Loucy (cell line): ENCODE measurements at regions not wholly inside any gene's neighbourhood (a gene's known extent, or its start where the extent isn't known, plus 50 kb on each side); places are given as distances from the start of the nearest gene placed in this dataset.

Experiments
- H2AFZ ChIP-seq: fragments of 200-600 bp; sonication (generic); 2 replicates; pipeline ENCODE4 v1.6.0; 2016; ENCODE audit warnings: antibody characterized with exemption, mild to moderate bottlenecking, low read length, moderate library complexity
- H3F3A ChIP-seq: fragments of 200-600 bp; 2 replicates; pipeline ENCODE4 v1.6.0; 2016; ENCODE audit warnings: antibody characterized with exemption, low read depth, mild to moderate bottlenecking
- H3K27me3 ChIP-seq: fragments of 200-600 bp; sonication (generic); 2 replicates; pipeline ENCODE4 v1.6.1; 2014; ENCODE audit warnings: low read length, mild to moderate bottlenecking; ENCODE audit not compliant: insufficient read depth, poor library complexity, severe bottlenecking
- H3K36me3 ChIP-seq: fragments of 200-600 bp; sonication (generic); 2 replicates; pipeline ENCODE4 v1.6.1; 2016; ENCODE audit warnings: low read length; ENCODE audit not compliant: insufficient read depth
- H3K4me1 ChIP-seq: fragments of 200-600 bp; sonication (generic); 2 replicates; pipeline ENCODE4 v1.5.1; 2014; ENCODE audit warnings: low read length, mild to moderate bottlenecking; ENCODE audit not compliant: insufficient read depth, poor library complexity, severe bottlenecking
- H3K4me2 ChIP-seq: fragments of 200-600 bp; sonication (generic); 2 replicates; pipeline ENCODE4 v1.6.0; 2014; ENCODE audit warnings: antibody characterized with exemption, low read length, low read depth, mild to moderate bottlenecking; ENCODE audit not compliant: poor library complexity, severe bottlenecking
- H3K4me3 ChIP-seq: fragments of 200-600 bp; sonication (generic); 2 replicates; pipeline ENCODE4 v1.5.1; 2014; ENCODE audit warnings: low read length, mild to moderate bottlenecking, mixed read lengths; ENCODE audit not compliant: poor library complexity, severe bottlenecking
- H3K79me2 ChIP-seq: fragments of 200-600 bp; sonication (generic); 2 replicates; pipeline ENCODE4 v1.6.1; 2014; ENCODE audit warnings: low read length; ENCODE audit not compliant: insufficient read depth
- H3K9ac ChIP-seq: fragments of 200-600 bp; sonication (generic); 2 replicates; pipeline ENCODE4 v1.6.0; 2014; ENCODE audit warnings: mild to moderate bottlenecking, low read depth, low read length, moderate library complexity; ENCODE audit not compliant: poor library complexity, severe bottlenecking
- H3K9me2 ChIP-seq: fragments of 200-600 bp; sonication (generic); replicated peaks from 2 replicates; pipeline ENCODE4 v1.6.1; 2016; ENCODE audit warnings: low read depth, low read length, mixed read lengths
- H3K9me3 ChIP-seq: fragments of 200-600 bp; sonication (generic); 2 replicates; pipeline ENCODE4 v1.6.1; 2014; ENCODE audit warnings: mild to moderate bottlenecking, antibody characterized with exemption, low read length, low read depth; ENCODE audit not compliant: insufficient read depth
- H4K20me1 ChIP-seq: fragments of 200-600 bp; sonication (generic); 2 replicates; pipeline ENCODE4 v1.6.0; 2014; ENCODE audit warnings: antibody characterized with exemption, low read length, mild to moderate bottlenecking; ENCODE audit not compliant: insufficient read depth, poor library complexity, severe bottlenecking
- CTCF ChIP-seq: fragments of 200-600 bp; sonication (generic); conservative IDR thresholded peaks from 2 replicates; pipeline ENCODE4 v1.5.1; 2014; ENCODE audit warnings: mild to moderate bottlenecking, antibody characterized with exemption, low read length
- EZH2phosphoT487 ChIP-seq: fragments of 200-600 bp; IDR thresholded peaks from 2 replicates; pipeline ENCODE4 v1.6.1; 2018; ENCODE audit warnings: antibody characterized with exemption, mild to moderate bottlenecking, moderate library complexity, borderline replicate concordance

GRCh38 chr3:159892801-159893200 lies 95.8 kb upstream of the IL12A start:
- Histone ChIP-seq H3K4me1 (no peaks in the 10 kb centered on the region), H3K27me3 (no peaks in the 10 kb centered on the region), H3K4me3 (no peak overlapping the region), H3K79me2 (no peaks in the 10 kb centered on the region), H3K4me2 (no peak overlapping the region), H4K20me1 (no peaks in the 10 kb centered on the region), H3K9me2 (no peaks in the 10 kb centered on the region), H3K36me3 (no peaks in the 10 kb centered on the region), H3F3A (no peaks in the 10 kb centered on the region), H3K9me3 (no peaks in the 10 kb centered on the region), H2AFZ (no peak overlapping the region), H3K9ac (no peak overlapping the region)
- no peak for TF ChIP-seq EZH2phosphoT487
- TF ChIP-seq CTCF, result no peak

GRCh38 chr3:159894386-159894785 lies 94.2 kb upstream of the IL12A start:
- TF ChIP-seq EZH2phosphoT487 (no peak), CTCF (no peak)
- Histone ChIP-seq H3K9me3 (no peaks in the 10 kb centered on the region), H3K27me3 (no peaks in the 10 kb centered on the region), H3K4me3 (no peak overlapping the region), H3K79me2 (no peaks in the 10 kb centered on the region), H3K4me1 (no peaks in the 10 kb centered on the region), H4K20me1 (no peaks in the 10 kb centered on the region), H3F3A (no peaks in the 10 kb centered on the region), H3K4me2 (no peak overlapping the region), H3K9me2 (no peaks in the 10 kb centered on the region), H3K36me3 (no peaks in the 10 kb centered on the region), H2AFZ (no peak overlapping the region), H3K9ac (no peak overlapping the region)

- TF ChIP-seq CTCF (no peak), EZH2phosphoT487 (no peak)
- no peaks in the 10 kb centered on the region for H3F3A ChIP-seq
- H4K20me1 ChIP-seq, result no peaks in the 10 kb centered on the region
- no peak overlapping the region for H3K4me2 ChIP-seq
- no peaks in the 10 kb centered on the region for H3K36me3 ChIP-seq
- H3K27me3 ChIP-seq, result no peaks in the 10 kb centered on the region
- no peaks in the 10 kb centered on the region for H3K9me3 ChIP-seq
- no peak overlapping the region for H3K4me3 ChIP-seq
- H3K4me1 ChIP-seq, result no peaks in the 10 kb centered on the region
- no peaks in the 10 kb centered on the region for H3K79me2 ChIP-seq
- H3K9me2 ChIP-seq, result no peaks in the 10 kb centered on the region
- H2AFZ ChIP-seq, result no peak overlapping the region
- H3K9ac ChIP-seq, result no peak overlapping the region
Observed at GRCh38 chr3:159895430-159895829, 93.2 kb upstream of the IL12A start.
